GM23338 (cell line): ENCODE measurements at regions not wholly inside any gene's neighbourhood (a gene's known extent, or its start where the extent isn't known, plus 50 kb on each side); places are given as distances from the start of the nearest gene placed in this dataset.

Experiments used
- ATAC-seq: fragments of 200-7000 bp; cut with Tn5 transposase; 3 replicates; pipeline ENCODE4 v1.9.1; 2020
- DNase-seq: peaks from one replicate; pipeline ENCODE4 v3.0.0-alpha.2; 2015; ENCODE audit warnings: low spot score
- H2AFZ ChIP-seq: fragments of 200-600 bp; sonication (generic); 2 replicates; pipeline ENCODE4 v1.8.0; 2016; ENCODE audit warnings: antibody characterized with exemption, mild to moderate bottlenecking, moderate library complexity
- H3F3A ChIP-seq: fragments of 200-600 bp; sonication (generic); replicated peaks from 2 replicates; pipeline ENCODE4 v1.8.0; 2017; ENCODE audit warnings: antibody characterized with exemption, mixed run types, low read depth
- H3K27ac ChIP-seq: fragments of 200-600 bp; sonication (generic); 2 replicates; pipeline ENCODE4 v1.6.1; 2016; ENCODE audit warnings: low read depth
- H3K27me3 ChIP-seq: fragments of 200-600 bp; sonication (generic); 2 replicates; pipeline ENCODE4 v1.8.0; 2016; ENCODE audit warnings: mild to moderate bottlenecking, mixed run types, moderate library complexity; ENCODE audit not compliant: insufficient read depth
- H3K36me3 ChIP-seq: fragments of 200-600 bp; sonication (generic); 2 replicates; pipeline ENCODE4 v1.8.0; 2016; ENCODE audit warnings: mild to moderate bottlenecking; ENCODE audit not compliant: insufficient read depth
- H3K4me1 ChIP-seq: fragments of 200-600 bp; sonication (generic); 2 replicates; pipeline ENCODE4 v1.8.0; 2016; ENCODE audit warnings: mild to moderate bottlenecking, moderate library complexity; ENCODE audit not compliant: insufficient read depth
- H3K4me2 ChIP-seq: fragments of 200-600 bp; sonication (generic); 2 replicates; pipeline ENCODE4 v1.7.1; 2017; ENCODE audit warnings: mixed run types
- H3K4me3 ChIP-seq: fragments of 200-600 bp; sonication (generic); 2 replicates; pipeline ENCODE4 v1.6.1; 2016; ENCODE audit warnings: mixed run types
- H3K79me2 ChIP-seq: fragments of 200-600 bp; sonication (generic); replicated peaks from 2 replicates; pipeline ENCODE4 v1.8.0; 2017; ENCODE audit warnings: mild to moderate bottlenecking; ENCODE audit not compliant: insufficient read depth
- H3K9me2 ChIP-seq: fragments of 200-600 bp; sonication (generic); 2 replicates; pipeline ENCODE4 v1.8.0; 2017; ENCODE audit not compliant: insufficient read depth
- H4K20me1 ChIP-seq: fragments of 200-600 bp; sonication (generic); replicated peaks from 2 replicates; pipeline ENCODE4 v1.8.0; 2017; ENCODE audit warnings: mild to moderate bottlenecking; ENCODE audit not compliant: insufficient read depth
- H3K27ac Mint-ChIP-seq: 2 replicates; pipeline ENCODE4 v1.8.0; 2020; ENCODE audit warnings: inconsistent platforms, mild to moderate bottlenecking, moderate library complexity, mixed read lengths
- H3K27me3 Mint-ChIP-seq: 3 replicates; pipeline ENCODE4 v1.8.0; 2022; ENCODE audit warnings: low read depth, mild to moderate bottlenecking, moderate library complexity, mixed read lengths, inconsistent platforms; ENCODE audit not compliant: insufficient read depth, poor library complexity
- H3K36me3 Mint-ChIP-seq: 3 replicates; pipeline ENCODE4 v1.8.0; 2021; ENCODE audit warnings: low read depth, mild to moderate bottlenecking, inconsistent platforms, moderate library complexity, mixed read lengths
- H3K4me1 Mint-ChIP-seq: 3 replicates; pipeline ENCODE4 v1.8.0; 2020; ENCODE audit warnings: mild to moderate bottlenecking, inconsistent platforms, mixed read lengths
- H3K4me3 Mint-ChIP-seq: 3 replicates; pipeline ENCODE4 v1.8.0; 2021; ENCODE audit warnings: moderate library complexity, mild to moderate bottlenecking, inconsistent platforms, mixed read lengths
- H3K9me3 Mint-ChIP-seq: 3 replicates; pipeline ENCODE4 v1.8.0; 2020; ENCODE audit warnings: moderate library complexity, mild to moderate bottlenecking, inconsistent platforms, mixed read lengths
- EZH2 ChIP-seq: fragments of 200-600 bp; sonication (generic); IDR thresholded peaks from one replicate; pipeline ENCODE4 v1.8.0; 2017; ENCODE audit warnings: antibody characterized with exemption, mild to moderate bottlenecking, low read depth; ENCODE audit not compliant: unreplicated experiment
- EZH2phosphoT487 ChIP-seq: fragments of 200-600 bp; sonication (generic); IDR thresholded peaks from one replicate; pipeline ENCODE4 v1.8.1; 2018; ENCODE audit warnings: antibody characterized with exemption; ENCODE audit not compliant: unreplicated experiment
- JUNB ChIP-seq: IDR thresholded peaks from one replicate; pipeline ENCODE4 v1.6.1; 2016; ENCODE audit warnings: antibody characterized with exemption; ENCODE audit not compliant: unreplicated experiment
- NANOG ChIP-seq: IDR thresholded peaks from 2 replicates; pipeline ENCODE4 v1.6.1; 2016; ENCODE audit warnings: antibody characterized with exemption, borderline replicate concordance
- POLR2AphosphoS5 ChIP-seq: IDR thresholded peaks from 2 replicates; pipeline ENCODE4 v1.6.1; 2016; ENCODE audit warnings: antibody characterized with exemption, low read depth
- ZNF114 ChIP-seq: fragments of 250-450 bp; sonication (Bioruptor Pico); IDR thresholded peaks from 2 replicates; pipeline ENCODE4 v1.5.0; 2020; ENCODE audit warnings: mild to moderate bottlenecking, moderate library complexity
- ZNF331 ChIP-seq: fragments of 250-450 bp; sonication (Bioruptor Pico); IDR thresholded peaks from 2 replicates; pipeline ENCODE4 v1.5.0; 2020; ENCODE audit warnings: low read depth, mild to moderate bottlenecking, moderate library complexity
- TF ChIP-seq, protein P1 (sequence below): IDR thresholded peaks from one replicate; pipeline ENCODE4 v1.6.1; 2018; ENCODE audit warnings: antibody characterized with exemption; ENCODE audit not compliant: unreplicated experiment
- TF ChIP-seq, protein P2 (sequence below), 2 experiments: fragments of 200-600 bp in 1 of 2; sonication (generic) in 1 of 2; conservative IDR thresholded peaks; 2 replicates each; pipeline versions ENCODE4 v1.5.1 to v1.6.1; 2016 to 2017; ENCODE audit warnings: antibody characterized with exemption in 2 of 2, low read depth in 2 of 2, mild to moderate bottlenecking in 2 of 2, moderate library complexity in 1 of 2
- TF ChIP-seq, protein P3 (sequence below): IDR thresholded peaks from 2 replicates; pipeline ENCODE4 v1.6.1; 2016; ENCODE audit warnings: antibody characterized with exemption

- no peak overlapping the region for H3K4me2 ChIP-seq
- H3K27ac Mint-ChIP-seq: no peak overlapping the region
- no peaks in the 10 kb centered on the region; the same call in 2 of the 3 replicates for H3K36me3 Mint-ChIP-seq
These were observed 119.1 kb upstream of the SPRED2 start for GRCh38 chr2:65551528-65551927.

GRCh38 chr2:65550246-65550645 lies 117.8 kb upstream of the SPRED2 start:
- Histone ChIP-seq H3K27ac (no peak overlapping the region), H3K4me3 (no peak overlapping the region), H3K27me3 (no peaks in the 10 kb centered on the region), H3K9me2 (no peaks in the 10 kb centered on the region), H3K36me3 (no peaks in the 10 kb centered on the region), H3F3A (no peaks in the 10 kb centered on the region), H3K4me1 (no peaks in the 10 kb centered on the region), H2AFZ (no peak overlapping the region), H3K79me2 (no peaks in the 10 kb centered on the region), H3K4me2 (no peak overlapping the region), H4K20me1 (no peaks in the 10 kb centered on the region)
- peaks cover 8% of the 10 kb centered on the region for H3K27me3 Mint-ChIP-seq
- no peaks in the 10 kb centered on the region for H3K9me3 Mint-ChIP-seq
- no peak overlapping the region; the same call in 1 of the 2 replicates for H3K27ac Mint-ChIP-seq
- no peak overlapping the region for H3K4me3 Mint-ChIP-seq
- H3K4me1 Mint-ChIP-seq: peaks cover 8% of the 10 kb centered on the region
- DNase-seq: no peak
- no peaks in the 10 kb centered on the region for H3K36me3 Mint-ChIP-seq
- no peak for ATAC-seq
- no peak for TF ChIP-seq EZH2
- TF ChIP-seq, protein P1, sequence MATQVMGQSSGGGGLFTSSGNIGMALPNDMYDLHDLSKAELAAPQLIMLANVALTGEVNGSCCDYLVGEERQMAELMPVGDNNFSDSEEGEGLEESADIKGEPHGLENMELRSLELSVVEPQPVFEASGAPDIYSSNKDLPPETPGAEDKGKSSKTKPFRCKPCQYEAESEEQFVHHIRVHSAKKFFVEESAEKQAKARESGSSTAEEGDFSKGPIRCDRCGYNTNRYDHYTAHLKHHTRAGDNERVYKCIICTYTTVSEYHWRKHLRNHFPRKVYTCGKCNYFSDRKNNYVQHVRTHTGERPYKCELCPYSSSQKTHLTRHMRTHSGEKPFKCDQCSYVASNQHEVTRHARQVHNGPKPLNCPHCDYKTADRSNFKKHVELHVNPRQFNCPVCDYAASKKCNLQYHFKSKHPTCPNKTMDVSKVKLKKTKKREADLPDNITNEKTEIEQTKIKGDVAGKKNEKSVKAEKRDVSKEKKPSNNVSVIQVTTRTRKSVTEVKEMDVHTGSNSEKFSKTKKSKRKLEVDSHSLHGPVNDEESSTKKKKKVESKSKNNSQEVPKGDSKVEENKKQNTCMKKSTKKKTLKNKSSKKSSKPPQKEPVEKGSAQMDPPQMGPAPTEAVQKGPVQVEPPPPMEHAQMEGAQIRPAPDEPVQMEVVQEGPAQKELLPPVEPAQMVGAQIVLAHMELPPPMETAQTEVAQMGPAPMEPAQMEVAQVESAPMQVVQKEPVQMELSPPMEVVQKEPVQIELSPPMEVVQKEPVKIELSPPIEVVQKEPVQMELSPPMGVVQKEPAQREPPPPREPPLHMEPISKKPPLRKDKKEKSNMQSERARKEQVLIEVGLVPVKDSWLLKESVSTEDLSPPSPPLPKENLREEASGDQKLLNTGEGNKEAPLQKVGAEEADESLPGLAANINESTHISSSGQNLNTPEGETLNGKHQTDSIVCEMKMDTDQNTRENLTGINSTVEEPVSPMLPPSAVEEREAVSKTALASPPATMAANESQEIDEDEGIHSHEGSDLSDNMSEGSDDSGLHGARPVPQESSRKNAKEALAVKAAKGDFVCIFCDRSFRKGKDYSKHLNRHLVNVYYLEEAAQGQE: no peak
- no peak for TF ChIP-seq NANOG
- no peak for TF ChIP-seq POLR2AphosphoS5
- TF ChIP-seq ZNF331 (CRISPR knock-in tag): no peak
- TF ChIP-seq JUNB: no peak
- TF ChIP-seq, protein P2, sequence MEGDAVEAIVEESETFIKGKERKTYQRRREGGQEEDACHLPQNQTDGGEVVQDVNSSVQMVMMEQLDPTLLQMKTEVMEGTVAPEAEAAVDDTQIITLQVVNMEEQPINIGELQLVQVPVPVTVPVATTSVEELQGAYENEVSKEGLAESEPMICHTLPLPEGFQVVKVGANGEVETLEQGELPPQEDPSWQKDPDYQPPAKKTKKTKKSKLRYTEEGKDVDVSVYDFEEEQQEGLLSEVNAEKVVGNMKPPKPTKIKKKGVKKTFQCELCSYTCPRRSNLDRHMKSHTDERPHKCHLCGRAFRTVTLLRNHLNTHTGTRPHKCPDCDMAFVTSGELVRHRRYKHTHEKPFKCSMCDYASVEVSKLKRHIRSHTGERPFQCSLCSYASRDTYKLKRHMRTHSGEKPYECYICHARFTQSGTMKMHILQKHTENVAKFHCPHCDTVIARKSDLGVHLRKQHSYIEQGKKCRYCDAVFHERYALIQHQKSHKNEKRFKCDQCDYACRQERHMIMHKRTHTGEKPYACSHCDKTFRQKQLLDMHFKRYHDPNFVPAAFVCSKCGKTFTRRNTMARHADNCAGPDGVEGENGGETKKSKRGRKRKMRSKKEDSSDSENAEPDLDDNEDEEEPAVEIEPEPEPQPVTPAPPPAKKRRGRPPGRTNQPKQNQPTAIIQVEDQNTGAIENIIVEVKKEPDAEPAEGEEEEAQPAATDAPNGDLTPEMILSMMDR (conservative IDR thresholded peaks at IDR 0.05; ENCODE audit: low read depth in 2 of 2): no peak

More at GRCh38 chr2:65551528-65551927, 119.1 kb upstream of the SPRED2 start:
- Histone ChIP-seq H3K9me2 (0 out of 2 replicates have a peak, but pooled peaks cover 3% of the 10 kb centered on the region), H2AFZ (no peak overlapping the region), H3K4me1 (no peaks in the 10 kb centered on the region), H3K4me3 (no peak overlapping the region), H3F3A (no peaks in the 10 kb centered on the region), H3K27me3 (no peaks in the 10 kb centered on the region), H3K36me3 (no peaks in the 10 kb centered on the region), H3K27ac (no peak overlapping the region), H4K20me1 (no peaks in the 10 kb centered on the region), H3K79me2 (no peaks in the 10 kb centered on the region)
- ATAC-seq (no peak), DNase-seq (no peak)
- H3K4me3 Mint-ChIP-seq: no peak overlapping the region
- peaks cover 8% of the 10 kb centered on the region for H3K27me3 Mint-ChIP-seq
- H3K4me1 Mint-ChIP-seq: peaks cover 8% of the 10 kb centered on the region
- TF ChIP-seq EZH2phosphoT487 (no peak), EZH2 (no peak), POLR2AphosphoS5 (no peak), ZNF114 (CRISPR knock-in tag) (no peak), JUNB (no peak), ZNF331 (CRISPR knock-in tag) (no peak)
- TF ChIP-seq, protein P3, sequence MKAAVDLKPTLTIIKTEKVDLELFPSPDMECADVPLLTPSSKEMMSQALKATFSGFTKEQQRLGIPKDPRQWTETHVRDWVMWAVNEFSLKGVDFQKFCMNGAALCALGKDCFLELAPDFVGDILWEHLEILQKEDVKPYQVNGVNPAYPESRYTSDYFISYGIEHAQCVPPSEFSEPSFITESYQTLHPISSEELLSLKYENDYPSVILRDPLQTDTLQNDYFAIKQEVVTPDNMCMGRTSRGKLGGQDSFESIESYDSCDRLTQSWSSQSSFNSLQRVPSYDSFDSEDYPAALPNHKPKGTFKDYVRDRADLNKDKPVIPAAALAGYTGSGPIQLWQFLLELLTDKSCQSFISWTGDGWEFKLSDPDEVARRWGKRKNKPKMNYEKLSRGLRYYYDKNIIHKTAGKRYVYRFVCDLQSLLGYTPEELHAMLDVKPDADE: no peak
- TF ChIP-seq, protein P1: no peak
- no peaks in the 10 kb centered on the region for H3K9me3 Mint-ChIP-seq
